ENCODE measurements at regions not wholly inside any gene's neighbourhood (a gene's known extent, or its start where the extent isn't known, plus 50 kb on each side); places are given as distances from the start of the nearest gene placed in this dataset.

- no peak for TF ChIP-seq SP1 (IDR thresholded peaks at IDR 0.05)
- no peak for TF ChIP-seq LEF1 (IDR thresholded peaks at IDR 0.05; ENCODE audit: borderline replicate concordance)
- TF ChIP-seq FOXA1 (IDR thresholded peaks at IDR 0.05), result no peak
- TF ChIP-seq FOXK2 (IDR thresholded peaks at IDR 0.05), result no peak
- TF ChIP-seq NFRKB (IDR thresholded peaks at IDR 0.05), result no peak
- TF ChIP-seq L3MBTL2 (conservative IDR thresholded peaks at IDR 0.05), result no peak
- TF ChIP-seq TARDBP (IDR thresholded peaks at IDR 0.05), result no peak
- TF ChIP-seq PKNOX1 (IDR thresholded peaks at IDR 0.05), result no peak
- TF ChIP-seq FOXM1 (IDR thresholded peaks at IDR 0.05; ENCODE audit: borderline replicate concordance), result no peak
- no peak for TF ChIP-seq SUZ12 (IDR thresholded peaks at IDR 0.05)
- no peak for TF ChIP-seq ZNF384 (IDR thresholded peaks at IDR 0.05)
- no peak for TF ChIP-seq BHLHE40 (IDR thresholded peaks at IDR 0.05; ENCODE audit: borderline replicate concordance)
- TF ChIP-seq ARNT (IDR thresholded peaks at IDR 0.05), result no peak
- no peak for TF ChIP-seq HDGF (IDR thresholded peaks at IDR 0.05; ENCODE audit: borderline replicate concordance)
These were observed 386.0 kb downstream of the SMOC2 start for GRCh38 chr6:168826726-168827585.
